GM10248 (cell line): ENCODE measurements at regions not wholly inside any gene's neighbourhood (a gene's known extent, or its start where the extent isn't known, plus 50 kb on each side); places are given as distances from the start of the nearest gene placed in this dataset.

Experiments
- CTCF ChIA-PET: fragments of 300-600 bp; sonication (Branson Sonifier 250); formaldehyde crosslinking; extraction: SDS; loops from one replicate; lab custom pipeline; 2021; ENCODE audit warnings: antibody characterized with exemption; lab: Yijun Ruan, JAX
- POLR2A ChIA-PET: fragments of 350-650 bp; sonication (Branson Sonifier 250); formaldehyde crosslinking; extraction: SDS; loops from one replicate; lab custom pipeline; 2020; ENCODE audit warnings: antibody characterized with exemption; lab: Yijun Ruan, JAX
- DNase-seq: peaks from one replicate; pipeline ENCODE4 v3.0.0; 2012; ENCODE audit errors: extremely low spot score
- CTCF ChIP-seq: IDR thresholded peaks from 2 replicates; pipeline ENCODE4 v1.5.1; 2012; ENCODE audit warnings: mild to moderate bottlenecking, low read depth; ENCODE audit errors: extremely low read depth, missing control alignments, control extremely low read depth

GRCh38 chr3:166257715-166258114 lies 420.5 kb upstream of the BCHE start:
- TF ChIP-seq CTCF = no peak
- DNase-seq = no peak
- CTCF ChIA-PET = no interaction called here
- POLR2A ChIA-PET = no interaction called here

GRCh38 chr3:166248784-166249183 lies 411.6 kb upstream of the BCHE start:
- ChIA-PET CTCF (no interaction called here), POLR2A (no interaction called here)
- TF ChIP-seq CTCF = no peak
- no peak for DNase-seq

GRCh38 chr3:166243511-166243910 lies 406.3 kb upstream of the BCHE start:
- ChIA-PET POLR2A (no interaction called here), CTCF (no interaction called here)
- no peak for DNase-seq
- no peak for TF ChIP-seq CTCF

GRCh38 chr3:166223120-166223519 lies 385.9 kb upstream of the BCHE start:
- TF ChIP-seq CTCF = no peak
- DNase-seq = no peak
- CTCF ChIA-PET = no interaction called here
- POLR2A ChIA-PET = no interaction called here

GRCh38 chr3:166211451-166211850 lies 374.2 kb upstream of the BCHE start:
- POLR2A ChIA-PET = no interaction called here
- CTCF ChIA-PET = no interaction called here
- TF ChIP-seq CTCF = no peak
- DNase-seq = no peak

GRCh38 chr3:166209701-166210100 lies 372.5 kb upstream of the BCHE start:
- DNase-seq = no peak
- ChIA-PET CTCF (no interaction called here), POLR2A (no interaction called here)
- TF ChIP-seq CTCF = no peak

- TF ChIP-seq CTCF = no peak
- no peak for DNase-seq
- CTCF ChIA-PET = no interaction called here
- POLR2A ChIA-PET = no interaction called here
Measured at GRCh38 chr3:166205158-166205557, 367.9 kb upstream of the BCHE start.
